Esophagus muscularis mucosa (tissue), 4 donors: ENCODE measurements at regions not wholly inside any gene's neighbourhood (a gene's known extent, or its start where the extent isn't known, plus 50 kb on each side); places are given as distances from the start of the nearest gene placed in this dataset.

Experiments
- DNase-seq: peaks from one replicate; pipeline ENCODE4 v3.0.0-alpha.2; 2017; ENCODE audit errors: extremely low spot score
- H3K27ac ChIP-seq, 4 donors: fragments of 200-600 bp; sonication (generic); replicated peaks in 1 of 4; 1 replicate in 3 of 4; 2 replicates in 1 of 4; pipeline ENCODE4 v1.5.1; 2016 to 2019; ENCODE audit warnings: mild to moderate bottlenecking in 1 of 4
- H3K27me3 ChIP-seq, 4 donors: fragments of 200-600 bp; sonication (generic); one replicate each; pipeline versions ENCODE4 v1.5.1 to v1.6.0; 2016 to 2019
- H3K36me3 ChIP-seq, 4 donors: fragments of 200-600 bp; sonication (generic); one replicate each; pipeline ENCODE4 v1.5.1; 2016 to 2019
- H3K4me1 ChIP-seq, 4 donors: fragments of 200-600 bp; sonication (generic); one replicate each; pipeline ENCODE4 v1.5.1; 2016 to 2019
- H3K4me3 ChIP-seq, 4 donors: fragments of 200-600 bp; sonication (generic); 1 replicate in 2 of 4; 2 replicates in 2 of 4; pipeline ENCODE4 v1.5.1; 2016 to 2019; ENCODE audit warnings: mild to moderate bottlenecking in 4 of 4, moderate library complexity in 1 of 4
- H3K9me3 ChIP-seq, 4 donors: fragments of 200-600 bp; sonication (generic); 1 replicate in 3 of 4; 2 replicates in 1 of 4; pipeline ENCODE4 v1.5.1; 2016 to 2019
- CTCF ChIP-seq, 3 experiments: fragments of 200-600 bp in 2 of 3; fragments of 450-650 bp in 1 of 3; sonication (generic) in 2 of 3; IDR thresholded peaks; one replicate each; pipeline ENCODE4 v1.5.1; 2017 to 2019; ENCODE audit warnings: antibody characterized with exemption in 3 of 3, mild to moderate bottlenecking in 2 of 3, moderate library complexity in 1 of 3
- EP300 ChIP-seq: sonication (generic); formaldehyde crosslinking; IDR thresholded peaks from one replicate; pipeline ENCODE4 v1.6.1; 2017; ENCODE audit warnings: antibody characterized with exemption
- POLR2A ChIP-seq: fragments of 450-650 bp; IDR thresholded peaks from one replicate; pipeline ENCODE4 v1.6.1; 2017; ENCODE audit warnings: antibody characterized with exemption, moderate library complexity, mild to moderate bottlenecking, low read depth
- POLR2AphosphoS5 ChIP-seq, 2 donors: sonication (generic); formaldehyde crosslinking; IDR thresholded peaks; one replicate each; pipeline ENCODE4 v1.6.1; 2017; ENCODE audit warnings: antibody characterized with exemption in 2 of 2
- WGBS: methylation state at CpG from one replicate; pipeline ENCODE4 v1.1.5; 2018; 5-methylcytosine and 5-hydroxymethylcytosine counted together
- intact Hi-C: fragments of 100-400 bp; cut with DNase I; formaldehyde crosslinking; loops from one replicate; pipeline ENCODE4 v1.15.1; 2023

DNA sequence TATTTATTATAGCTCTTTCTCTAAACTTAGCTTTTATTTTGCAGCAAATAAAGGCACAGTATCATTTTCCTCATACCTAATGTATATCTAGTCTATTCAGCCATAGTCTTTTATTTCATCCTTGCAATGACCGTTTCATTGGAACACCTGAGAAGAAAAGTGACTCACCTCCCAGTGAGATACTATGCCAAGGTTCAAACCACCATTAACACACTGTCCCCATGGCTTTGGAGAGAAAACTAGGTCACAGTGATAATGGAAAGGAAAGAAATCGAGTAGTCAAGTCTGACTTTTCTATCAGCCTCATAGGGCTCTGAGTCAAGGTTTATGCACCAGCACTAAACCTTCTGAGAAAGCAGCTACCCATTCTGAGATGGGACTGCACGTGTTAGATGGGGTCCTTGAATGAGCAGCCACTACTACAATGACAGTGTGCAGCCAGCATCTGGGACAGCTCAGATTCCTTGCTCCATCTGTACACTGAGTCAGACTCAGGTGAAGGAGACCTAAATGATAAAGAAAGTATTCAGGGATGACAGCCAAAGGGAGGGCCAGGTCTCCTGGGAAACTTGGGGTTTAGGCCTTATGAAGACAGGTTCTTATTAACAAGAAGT lies 971.1 kb upstream of the ACVR2A start:
- Histone ChIP-seq H3K4me1 (no peaks in the 10 kb centered on the region), H3K27me3 (no peaks in the 10 kb centered on the region), H3K4me3 (no peak overlapping the region), H3K27ac (no peak overlapping the region), H3K36me3 (no peaks in the 10 kb centered on the region), H3K9me3 (no peaks in the 10 kb centered on the region)
- WGBS, result 72% methylated on average over 3 of the region's 3 CpGs
- DNase-seq, result no peak
- intact Hi-C loops, result no loop called here
- TF ChIP-seq CTCF (IDR thresholded peaks at IDR 0.05), result no peak
- no peak for TF ChIP-seq POLR2AphosphoS5 (IDR thresholded peaks at IDR 0.05)
- TF ChIP-seq EP300, result no peak
- TF ChIP-seq POLR2A, result no peak

GRCh38 chr2:146873056-146873455 lies 971.8 kb upstream of the ACVR2A start:
- Histone ChIP-seq H3K4me3 (no peak overlapping the region), H3K36me3 (no peaks in the 10 kb centered on the region), H3K27ac (no peak overlapping the region), H3K27me3 (no peaks in the 10 kb centered on the region), H3K4me1 (no peaks in the 10 kb centered on the region), H3K9me3 (no peaks in the 10 kb centered on the region)
- no peak for DNase-seq
- TF ChIP-seq POLR2AphosphoS5 (IDR thresholded peaks at IDR 0.05), result no peak
- TF ChIP-seq POLR2A, result no peak
- WGBS, result 74% methylated on average over 2 of the region's 2 CpGs
- intact Hi-C loops, result no loop called here

- TF ChIP-seq POLR2A, result no peak
- no peak for TF ChIP-seq EP300
- no peak for TF ChIP-seq POLR2AphosphoS5 (IDR thresholded peaks at IDR 0.05)
- no peak for TF ChIP-seq CTCF (IDR thresholded peaks at IDR 0.05)
- H3K27me3 ChIP-seq, result no peaks in the 10 kb centered on the region
- no peaks in the 10 kb centered on the region for H3K9me3 ChIP-seq
- H3K36me3 ChIP-seq, result no peaks in the 10 kb centered on the region
- no peak overlapping the region for H3K27ac ChIP-seq
- no peak overlapping the region for H3K4me3 ChIP-seq
- no peak for DNase-seq
- intact Hi-C loops, result no loop called here
- WGBS, result 96% methylated on average over 2 of the region's 2 CpGs
- H3K4me1 ChIP-seq, result no peaks in the 10 kb centered on the region
Measured at GRCh38 chr2:146870691-146871090, 974.1 kb upstream of the ACVR2A start.

DNA sequence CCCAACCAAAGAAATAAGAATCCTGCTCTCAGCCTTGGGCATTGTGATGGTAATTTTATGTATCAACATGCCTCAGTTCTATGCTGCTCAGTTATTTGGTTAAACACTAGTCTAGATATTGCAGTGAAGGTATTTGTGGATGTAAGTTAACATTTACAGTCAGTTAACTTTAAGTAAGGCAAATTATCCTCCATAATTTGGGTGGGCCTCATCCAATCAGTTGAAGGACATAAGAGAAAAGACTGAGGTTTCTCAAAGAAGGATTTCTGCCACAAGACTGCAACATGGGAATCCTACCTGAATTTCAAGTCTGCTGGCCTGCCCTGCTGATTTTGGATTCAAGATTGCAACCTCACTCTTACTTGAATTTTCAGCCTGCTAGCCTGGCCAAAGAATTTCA lies 975.5 kb upstream of the ACVR2A start:
- Histone ChIP-seq H3K36me3 (no peaks in the 10 kb centered on the region), H3K4me3 (no peak overlapping the region)
- no peak for DNase-seq

GRCh38 chr2:146868051-146868450 lies 976.8 kb upstream of the ACVR2A start:
- intact Hi-C loops, result no loop called here
- TF ChIP-seq CTCF (IDR thresholded peaks at IDR 0.05), result no peak
- no peak for TF ChIP-seq EP300
- no peak for TF ChIP-seq POLR2A
- H3K4me1 ChIP-seq, result no peaks in the 10 kb centered on the region
- H3K27me3 ChIP-seq, result no peaks in the 10 kb centered on the region
- H3K36me3 ChIP-seq, result no peaks in the 10 kb centered on the region
- no peak overlapping the region for H3K27ac ChIP-seq
- DNase-seq, result no peak
- H3K9me3 ChIP-seq, result peaks cover 0 to 7% (median 3%) of the 10 kb centered on the region in 4 donors
- H3K4me3 ChIP-seq, result no peak overlapping the region

More for the DNA sequence above, 975.5 kb upstream of the ACVR2A start:
- TF ChIP-seq POLR2AphosphoS5 (IDR thresholded peaks at IDR 0.05) (no peak), POLR2A (no peak), EP300 (no peak), CTCF (IDR thresholded peaks at IDR 0.05) (no peak)
- H3K4me1 ChIP-seq, result no peaks in the 10 kb centered on the region
- H3K27me3 ChIP-seq, result no peaks in the 10 kb centered on the region
- peaks cover 0 to 3% (median under 1%) of the 10 kb centered on the region in 4 donors for H3K9me3 ChIP-seq
- H3K27ac ChIP-seq, result no peak overlapping the region
- intact Hi-C loops, result no loop called here
